ENCODE measurements at regions not wholly inside any gene's neighbourhood (a gene's known extent, or its start where the extent isn't known, plus 50 kb on each side); places are given as distances from the start of the nearest gene placed in this dataset.

- no peak overlapping the region for H3K4me3 ChIP-seq
- H3K27ac ChIP-seq, result no peak overlapping the region
- H3K27me3 ChIP-seq, result no peaks in the 10 kb centered on the region
- TF ChIP-seq POLR2A (IDR thresholded peaks at IDR 0.05), result no peak
- no peak for TF ChIP-seq EP300 (IDR thresholded peaks at IDR 0.05)
- TF ChIP-seq, protein P1, sequence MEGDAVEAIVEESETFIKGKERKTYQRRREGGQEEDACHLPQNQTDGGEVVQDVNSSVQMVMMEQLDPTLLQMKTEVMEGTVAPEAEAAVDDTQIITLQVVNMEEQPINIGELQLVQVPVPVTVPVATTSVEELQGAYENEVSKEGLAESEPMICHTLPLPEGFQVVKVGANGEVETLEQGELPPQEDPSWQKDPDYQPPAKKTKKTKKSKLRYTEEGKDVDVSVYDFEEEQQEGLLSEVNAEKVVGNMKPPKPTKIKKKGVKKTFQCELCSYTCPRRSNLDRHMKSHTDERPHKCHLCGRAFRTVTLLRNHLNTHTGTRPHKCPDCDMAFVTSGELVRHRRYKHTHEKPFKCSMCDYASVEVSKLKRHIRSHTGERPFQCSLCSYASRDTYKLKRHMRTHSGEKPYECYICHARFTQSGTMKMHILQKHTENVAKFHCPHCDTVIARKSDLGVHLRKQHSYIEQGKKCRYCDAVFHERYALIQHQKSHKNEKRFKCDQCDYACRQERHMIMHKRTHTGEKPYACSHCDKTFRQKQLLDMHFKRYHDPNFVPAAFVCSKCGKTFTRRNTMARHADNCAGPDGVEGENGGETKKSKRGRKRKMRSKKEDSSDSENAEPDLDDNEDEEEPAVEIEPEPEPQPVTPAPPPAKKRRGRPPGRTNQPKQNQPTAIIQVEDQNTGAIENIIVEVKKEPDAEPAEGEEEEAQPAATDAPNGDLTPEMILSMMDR (IDR thresholded peaks at IDR 0.05), result no peak
- no peaks in the 10 kb centered on the region for H3K4me1 ChIP-seq
- no peaks in the 10 kb centered on the region for H3K36me3 ChIP-seq
- 75 to 83% methylated on average over 4 of the region's 4 CpGs for WGBS, 2 donors
- DNase-seq (ENCODE audit: low spot score in 2 of 2), result no peak
- H3K9me3 ChIP-seq, result no peaks in the 10 kb centered on the region
These were observed 70.5 kb downstream of the POLR2M start for GRCh38 chr15:57777003-57777402.

GRCh38 chr15:57780471-57780870 lies 74.0 kb downstream of the POLR2M start:
- no peak for TF ChIP-seq POLR2A (IDR thresholded peaks at IDR 0.05)
- no peak for TF ChIP-seq EP300 (IDR thresholded peaks at IDR 0.05)
- TF ChIP-seq, protein P1 (IDR thresholded peaks at IDR 0.05), result no peak
- H3K36me3 ChIP-seq, result no peaks in the 10 kb centered on the region
- H3K4me3 ChIP-seq, result no peak overlapping the region
- no peak overlapping the region for H3K27ac ChIP-seq
- no peak for DNase-seq (ENCODE audit: low spot score in 2 of 2)
- no peaks in the 10 kb centered on the region for H3K27me3 ChIP-seq
- H3K4me1 ChIP-seq, result peaks cover 0 to 7% (median 0%) of the 10 kb centered on the region in 4 donors
- no peaks in the 10 kb centered on the region for H3K9me3 ChIP-seq
- WGBS, 2 donors, result 60 to 61% methylated on average over 4 of the region's 4 CpGs

DNA sequence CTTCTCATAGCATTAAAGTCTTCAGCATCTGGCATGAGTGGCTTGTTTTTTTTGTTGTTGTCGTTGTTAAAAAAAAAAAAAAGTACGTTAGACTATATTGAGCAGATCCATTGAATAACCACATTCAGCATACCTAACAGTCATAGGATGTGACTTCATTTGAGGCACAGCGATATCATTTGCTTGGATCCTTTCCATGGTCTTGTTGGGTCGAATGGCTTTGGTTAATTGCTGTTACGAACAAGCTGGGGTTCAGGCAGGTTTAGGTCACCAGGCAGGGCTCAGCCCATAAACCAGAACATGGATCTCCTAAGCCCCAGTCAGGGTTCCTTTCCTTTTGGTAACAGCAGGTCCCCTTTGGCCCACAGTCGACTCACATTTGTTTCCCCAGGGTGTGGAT lies 76.2 kb downstream of the POLR2M start:
- no peak for DNase-seq (ENCODE audit: low spot score in 2 of 2)
- Histone ChIP-seq H3K9me3 (no peaks in the 10 kb centered on the region), H3K4me3 (no peak overlapping the region), H3K4me1 (peaks cover 0 to 7% (median 0%) of the 10 kb centered on the region in 4 donors), H3K27me3 (no peaks in the 10 kb centered on the region), H3K27ac (no peak overlapping the region), H3K36me3 (no peaks in the 10 kb centered on the region)
- 71 to 84% methylated on average over 6 of the region's 6 CpGs for WGBS, 2 donors
- TF ChIP-seq EP300 (IDR thresholded peaks at IDR 0.05) (no peak), POLR2A (IDR thresholded peaks at IDR 0.05) (no peak)
- TF ChIP-seq, protein P1 (IDR thresholded peaks at IDR 0.05), result no peak

DNA sequence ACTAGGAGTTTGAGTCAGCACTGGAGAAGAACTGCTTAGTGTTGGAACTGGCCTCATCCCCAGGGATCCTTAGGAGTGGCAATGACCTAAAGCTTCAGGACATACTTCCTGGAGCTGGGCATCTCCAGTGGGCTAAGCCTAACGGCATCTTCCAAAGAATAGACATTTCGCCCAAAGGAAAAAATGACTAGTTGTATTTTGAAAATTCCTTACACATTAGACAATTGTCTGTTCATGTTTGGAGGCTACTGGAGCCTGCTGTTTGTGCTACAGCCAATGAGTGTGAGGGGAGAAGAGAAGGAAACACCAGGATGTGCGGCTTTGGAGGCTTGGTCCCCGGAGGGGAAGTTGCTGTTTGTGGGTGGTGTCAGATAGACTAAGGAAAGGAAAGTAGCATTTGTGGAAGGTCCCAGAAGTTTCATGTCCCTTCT lies 77.6 kb downstream of the POLR2M start:
- WGBS, 2 donors, result 14 to 15% methylated on average over 4 of the region's 4 CpGs
- H3K27ac ChIP-seq, result peak overlapping the region in 2 of 4 donors; percentile 31 to 46
- peak in 1 of 2 donors; percentile 13 for DNase-seq (ENCODE audit: low spot score in 2 of 2)

GRCh38 chr15:57785039-57785438 lies 78.5 kb downstream of the POLR2M start:
- Histone ChIP-seq H3K36me3 (no peaks in the 10 kb centered on the region), H3K4me1 (peaks cover 0 to 7% (median 0%) of the 10 kb centered on the region in 4 donors), H3K27me3 (no peaks in the 10 kb centered on the region), H3K9me3 (no peaks in the 10 kb centered on the region), H3K27ac (no peak overlapping the region), H3K4me3 (no peak overlapping the region)
- WGBS, 2 donors, result 74 to 84% methylated on average over 9 of the region's 9 CpGs
- no peak for DNase-seq (ENCODE audit: low spot score in 2 of 2)
- TF ChIP-seq, protein P1 (IDR thresholded peaks at IDR 0.05), result no peak

More for the DNA sequence above, 77.6 kb downstream of the POLR2M start:
- no peaks in the 10 kb centered on the region for H3K9me3 ChIP-seq
- H3K36me3 ChIP-seq, result no peaks in the 10 kb centered on the region
- H3K4me1 ChIP-seq, result peaks cover 0 to 7% (median 0%) of the 10 kb centered on the region in 4 donors
- H3K27me3 ChIP-seq, result no peaks in the 10 kb centered on the region
- no peak overlapping the region for H3K4me3 ChIP-seq
- TF ChIP-seq POLR2A (IDR thresholded peaks at IDR 0.05), result no peak
- TF ChIP-seq EP300 (IDR thresholded peaks at IDR 0.05), result no peak
- TF ChIP-seq, protein P1 (IDR thresholded peaks at IDR 0.05), result no peak

Measured in tibial nerve (tissue), 4 donors.